Mesenchymal stem cell (in vitro differentiated cells and primary cell): ENCODE measurements at regions not wholly inside any gene's neighbourhood (a gene's known extent, or its start where the extent isn't known, plus 50 kb on each side); places are given as distances from the start of the nearest gene placed in this dataset.

ENCODE experiments used
- DNase-seq: peaks from one replicate; pipeline ENCODE4 v3.0.0-alpha.2; 2013
- H2AFZ ChIP-seq: one replicate; pipeline ENCODE4 v1.6.1; 2013; ENCODE audit warnings: low read depth, mild to moderate bottlenecking, control low read depth, inconsistent platforms, low read length, moderate library complexity
- H2AK5ac ChIP-seq: 2 replicates; pipeline ENCODE4 v1.6.1; 2013; ENCODE audit warnings: low read length, moderate library complexity, mild to moderate bottlenecking, inconsistent platforms; ENCODE audit not compliant: severe bottlenecking
- H2BK120ac ChIP-seq: one replicate; pipeline ENCODE4 v1.6.1; 2013; ENCODE audit warnings: low read depth, mild to moderate bottlenecking, inconsistent platforms, low read length, moderate library complexity
- H2BK12ac ChIP-seq, 2 experiments: one replicate each; pipeline ENCODE4 v1.6.1; 2013; ENCODE audit warnings: inconsistent platforms in 2 of 2, low read length in 2 of 2, mild to moderate bottlenecking in 2 of 2, moderate library complexity in 2 of 2, control low read depth in 1 of 2
- H2BK15ac ChIP-seq: one replicate; pipeline ENCODE4 v1.6.1; 2013; ENCODE audit warnings: mild to moderate bottlenecking, low read depth, inconsistent platforms; ENCODE audit not compliant: poor library complexity, severe bottlenecking
- H2BK5ac ChIP-seq: 2 replicates; pipeline ENCODE4 v1.6.1; 2013; ENCODE audit warnings: low read depth, mild to moderate bottlenecking, low read length, control low read depth, inconsistent platforms; ENCODE audit not compliant: poor library complexity, severe bottlenecking
- H3K14ac ChIP-seq, 2 experiments: one replicate each; pipeline ENCODE4 v1.6.1; 2013; ENCODE audit warnings: inconsistent platforms in 2 of 2, low read length in 2 of 2, control low read depth in 1 of 2, mild to moderate bottlenecking in 1 of 2, moderate library complexity in 1 of 2
- H3K18ac ChIP-seq, 2 experiments: one replicate each; pipeline ENCODE4 v1.6.1; 2013; ENCODE audit warnings: inconsistent platforms in 2 of 2, low read length in 2 of 2, control low read depth in 1 of 2, low read depth in 1 of 2, mild to moderate bottlenecking in 1 of 2
- H3K23ac ChIP-seq, 2 experiments: one replicate each; pipeline ENCODE4 v1.6.1; 2013; ENCODE audit warnings: inconsistent platforms in 2 of 2, low read length in 2 of 2, mild to moderate bottlenecking in 2 of 2, moderate library complexity in 2 of 2, control low read depth in 1 of 2
- H3K27ac ChIP-seq: 2 replicates; pipeline ENCODE4 v1.5.1; 2013; ENCODE audit warnings: mild to moderate bottlenecking, moderate library complexity, low read length, control low read depth, inconsistent platforms; ENCODE audit not compliant: poor library complexity, severe bottlenecking
- H3K27me3 ChIP-seq, 2 experiments: 2 replicates each; pipeline versions ENCODE4 v1.6.1 to v1.7.0; 2013; ENCODE audit warnings: low read length in 2 of 2, mild to moderate bottlenecking in 2 of 2, moderate library complexity in 2 of 2, control low read depth in 1 of 2, inconsistent platforms in 1 of 2; ENCODE audit not compliant: control insufficient read depth in 1 of 2, insufficient read depth in 1 of 2
- H3K36me3 ChIP-seq, 2 experiments: 2 replicates each; pipeline versions ENCODE4 v1.6.1 to v1.7.0; 2013; ENCODE audit warnings: low read length in 2 of 2, control low read depth in 1 of 2, inconsistent platforms in 1 of 2, low read depth in 1 of 2, mild to moderate bottlenecking in 1 of 2; ENCODE audit not compliant: insufficient read depth in 2 of 2, control insufficient read depth in 1 of 2
- H3K4ac ChIP-seq, 2 experiments: one replicate each; pipeline ENCODE4 v1.6.1; 2013; ENCODE audit warnings: inconsistent platforms in 2 of 2, low read length in 2 of 2, mild to moderate bottlenecking in 2 of 2, moderate library complexity in 2 of 2, control low read depth in 1 of 2, low read depth in 1 of 2
- H3K4me1 ChIP-seq: 2 replicates; pipeline ENCODE4 v1.6.1; 2013; ENCODE audit warnings: low read depth, low read length, control low read depth; ENCODE audit not compliant: control insufficient read depth, insufficient read depth
- H3K4me2 ChIP-seq: 2 replicates; pipeline ENCODE4 v1.6.1; 2013; ENCODE audit warnings: low read length, mild to moderate bottlenecking, inconsistent platforms; ENCODE audit not compliant: poor library complexity, severe bottlenecking
- H3K4me3 ChIP-seq, 2 experiments: 2 replicates each; pipeline versions ENCODE4 v1.5.1 to v1.7.0; 2013; ENCODE audit warnings: low read length in 2 of 2, mild to moderate bottlenecking in 2 of 2, control low read depth in 1 of 2, low read depth in 1 of 2; ENCODE audit not compliant: insufficient read depth in 1 of 2
- H3K79me1 ChIP-seq: replicated peaks from 2 replicates; pipeline ENCODE4 v1.6.1; 2013; ENCODE audit warnings: mild to moderate bottlenecking, control low read depth, low read length, inconsistent platforms; ENCODE audit not compliant: poor library complexity, severe bottlenecking
- H3K9ac ChIP-seq: 2 replicates; pipeline ENCODE4 v1.7.0; 2013; ENCODE audit warnings: mild to moderate bottlenecking, low read length, moderate library complexity
- H3K9me3 ChIP-seq: 2 replicates; pipeline ENCODE4 v1.7.0; 2013; ENCODE audit warnings: mild to moderate bottlenecking, low read length; ENCODE audit not compliant: control insufficient read depth
- H4K8ac ChIP-seq: one replicate; pipeline ENCODE4 v1.6.1; 2013; ENCODE audit warnings: inconsistent platforms, mild to moderate bottlenecking, low read length, moderate library complexity
- H4K91ac ChIP-seq: one replicate; pipeline ENCODE4 v1.6.1; 2013; ENCODE audit warnings: mild to moderate bottlenecking, low read length, inconsistent platforms
- WGBS: methylation state at CpG from one replicate; pipeline ENCODE4 v1.1.7; 2013; ENCODE audit warnings: mixed read lengths; 5-methylcytosine and 5-hydroxymethylcytosine counted together

DNA sequence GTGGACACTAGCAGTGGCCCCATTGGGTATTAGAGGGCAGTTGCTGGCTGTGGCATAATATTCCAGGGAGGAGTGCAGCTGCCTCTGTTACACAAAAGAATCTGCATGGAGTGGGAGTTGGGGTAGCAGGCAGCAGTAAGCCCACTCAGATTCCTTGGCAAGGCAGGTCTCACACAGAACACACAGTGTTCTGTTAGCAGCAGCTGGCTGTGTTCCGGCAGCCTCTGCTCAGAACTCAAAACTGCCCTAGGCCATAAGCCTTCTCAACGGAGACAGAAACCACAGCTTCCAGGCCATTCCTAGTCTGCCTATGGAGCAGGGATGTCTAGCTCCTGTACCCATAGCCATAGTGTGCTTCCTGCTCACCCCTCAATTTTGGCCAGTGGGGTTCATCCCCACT is 1085.4 kb downstream of the SLC6A15 start:
- Histone ChIP-seq H3K9me3 (no peaks in the 10 kb centered on the region), H3K36me3 (no peaks in the 10 kb centered on the region), H4K91ac (no peak overlapping the region), H3K23ac (no peak overlapping the region), H4K8ac (no peak overlapping the region), H3K4me2 (no peak overlapping the region), H3K27ac (no peak overlapping the region), H2BK5ac (no peak overlapping the region), H3K9ac (no peak overlapping the region), H3K14ac (no peak overlapping the region), H3K18ac (no peak overlapping the region), H2BK12ac (no peak overlapping the region), H3K4ac (no peak overlapping the region), H2BK120ac (no peak overlapping the region), H2BK15ac (no peak overlapping the region), H3K4me3 (no peak overlapping the region), H2AFZ (no peak overlapping the region), H3K4me1 (peaks cover 4% of the 10 kb centered on the region), H2AK5ac (no peak overlapping the region), H3K27me3 (no peaks in the 10 kb centered on the region), H3K79me1 (no peaks in the 10 kb centered on the region)
- DNase-seq: no peak
- 70% methylated on average over 2 of the region's 2 CpGs for WGBS

DNA sequence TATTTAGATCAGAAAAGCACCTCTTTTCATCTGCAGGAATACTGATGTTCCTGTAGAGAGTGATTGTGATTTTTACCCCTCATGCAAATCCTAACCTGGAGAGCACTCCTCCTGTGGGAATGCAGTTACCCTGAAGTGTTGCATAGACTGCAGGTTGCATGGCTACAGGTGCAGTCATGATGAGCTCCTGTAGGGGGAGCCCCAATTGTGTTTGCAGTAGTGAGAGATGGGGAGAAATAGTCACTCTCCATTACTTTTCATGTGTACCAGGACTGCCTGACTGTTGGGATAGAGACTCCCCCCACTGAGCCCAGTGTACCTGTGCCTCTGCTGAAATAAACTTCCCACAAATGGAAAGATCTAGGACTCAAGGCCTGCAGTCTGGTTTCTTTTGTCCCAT is 1086.5 kb downstream of the SLC6A15 start:
- H3K4me3 ChIP-seq: no peak overlapping the region
- H3K23ac ChIP-seq: no peak overlapping the region

DNA sequence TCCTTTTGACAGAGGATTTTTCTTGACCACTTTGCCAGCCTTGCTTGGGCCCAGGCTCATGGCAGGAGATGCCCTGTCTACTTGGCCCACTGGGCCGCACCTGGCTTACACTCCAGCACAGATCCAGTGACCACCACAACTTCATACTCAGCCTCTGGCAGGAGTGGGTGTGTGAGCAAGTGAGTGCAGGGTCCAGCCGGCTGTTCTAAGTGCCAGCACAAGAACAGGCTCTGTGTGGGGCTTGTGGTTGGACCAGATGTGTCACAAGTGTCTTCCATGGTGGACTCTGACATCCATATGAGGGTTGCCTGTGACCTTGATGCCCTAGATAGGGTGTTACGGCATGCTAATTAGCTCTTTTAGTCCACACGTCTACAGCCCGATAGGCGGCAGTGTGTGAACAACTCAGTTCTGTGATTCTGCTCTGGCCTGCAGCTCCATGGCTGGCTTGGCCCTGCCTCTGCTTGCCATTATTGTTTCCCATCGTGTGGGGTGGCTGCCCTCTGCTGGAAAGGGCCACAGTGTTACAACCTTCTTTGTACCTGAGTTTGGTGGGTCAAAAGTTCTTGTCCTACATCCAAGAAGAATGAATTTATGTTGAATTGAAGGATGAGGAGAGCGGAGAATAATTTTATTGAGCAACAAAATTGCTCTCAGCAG is 1089.1 kb downstream of the SLC6A15 start:
- no peak overlapping the region for H3K4ac ChIP-seq
- peaks cover 4% of the 10 kb centered on the region for H3K4me1 ChIP-seq
- no peak overlapping the region for H2AK5ac ChIP-seq
- no peaks in the 10 kb centered on the region for H3K79me1 ChIP-seq
- no peaks in the 10 kb centered on the region for H3K9me3 ChIP-seq
- peak overlapping the region; percentile 27 for H4K91ac ChIP-seq
- H2BK5ac ChIP-seq: no peak overlapping the region
- no peak overlapping the region for H2AFZ ChIP-seq
- no peak overlapping the region for H3K9ac ChIP-seq
- H2BK12ac ChIP-seq: no peak overlapping the region
- H3K36me3 ChIP-seq: no peaks in the 10 kb centered on the region
- H3K27me3 ChIP-seq: no peaks in the 10 kb centered on the region
- H3K27ac ChIP-seq: no peak overlapping the region
- H3K4me3 ChIP-seq: no peak overlapping the region
- peak; percentile 42 for DNase-seq
- no peak overlapping the region for H4K8ac ChIP-seq
- 30% methylated on average over 7 of the region's 8 CpGs for WGBS
- H3K18ac ChIP-seq: no peak overlapping the region
- no peak overlapping the region for H3K23ac ChIP-seq
- no peak overlapping the region for H2BK120ac ChIP-seq
- H3K4me2 ChIP-seq: no peak overlapping the region
- no peak overlapping the region for H3K14ac ChIP-seq
- no peak overlapping the region for H2BK15ac ChIP-seq

More for the DNA sequence above, 1086.5 kb downstream of the SLC6A15 start:
- H3K27me3 ChIP-seq: no peaks in the 10 kb centered on the region
- H2BK15ac ChIP-seq: no peak overlapping the region
- peak; percentile 40 for DNase-seq
- no peak overlapping the region for H4K8ac ChIP-seq
- H3K79me1 ChIP-seq: no peaks in the 10 kb centered on the region
- H2AFZ ChIP-seq: no peak overlapping the region
- no peak overlapping the region for H2BK120ac ChIP-seq
- peaks cover 4% of the 10 kb centered on the region for H3K4me1 ChIP-seq
- H3K14ac ChIP-seq: no peak overlapping the region
- H2AK5ac ChIP-seq: no peak overlapping the region
- H4K91ac ChIP-seq: no peak overlapping the region
- no peak overlapping the region for H2BK5ac ChIP-seq
- no peak overlapping the region for H3K4ac ChIP-seq
- H3K18ac ChIP-seq: no peak overlapping the region
- H3K9ac ChIP-seq: no peak overlapping the region
- no peak overlapping the region for H2BK12ac ChIP-seq
- H3K36me3 ChIP-seq: no peaks in the 10 kb centered on the region
- H3K27ac ChIP-seq: no peak overlapping the region
- H3K4me2 ChIP-seq: no peak overlapping the region
- H3K9me3 ChIP-seq: no peaks in the 10 kb centered on the region

DNA sequence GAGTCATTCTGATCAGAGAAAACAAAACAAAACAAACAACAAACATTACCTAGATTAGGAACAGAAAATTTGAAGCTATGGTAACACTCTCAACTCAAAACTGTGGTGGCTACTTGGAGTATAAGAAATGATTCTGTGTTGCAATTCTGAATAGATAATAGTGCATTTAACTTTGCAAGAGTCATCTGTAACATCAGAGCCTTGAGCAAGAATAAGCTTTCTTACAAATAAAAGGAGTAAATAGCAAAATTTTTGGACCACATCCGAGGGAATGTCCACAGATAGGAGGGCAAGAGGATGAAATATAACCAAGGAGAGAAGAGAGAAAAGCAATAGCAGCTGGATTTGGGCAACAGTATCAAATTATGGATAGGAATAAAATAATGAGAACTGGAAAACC is 1090.6 kb downstream of the SLC6A15 start:
- 68% methylated on average over 1 of the region's 1 CpG for WGBS
- no peak overlapping the region for H2BK12ac ChIP-seq

More for the DNA sequence above, 1090.6 kb downstream of the SLC6A15 start:
- Histone ChIP-seq H3K4ac (no peak overlapping the region), H3K9ac (no peak overlapping the region), H3K14ac (no peak overlapping the region), H3K79me1 (no peaks in the 10 kb centered on the region), H2AFZ (no peak overlapping the region), H4K8ac (no peak overlapping the region), H3K27ac (no peak overlapping the region), H4K91ac (no peak overlapping the region), H3K18ac (no peak overlapping the region), H2AK5ac (no peak overlapping the region), H3K23ac (no peak overlapping the region), H3K9me3 (no peaks in the 10 kb centered on the region), H2BK120ac (no peak overlapping the region), H3K27me3 (no peaks in the 10 kb centered on the region), H2BK5ac (no peak overlapping the region), H3K4me2 (no peak overlapping the region), H2BK15ac (no peak overlapping the region), H3K36me3 (no peaks in the 10 kb centered on the region), H3K4me3 (no peak overlapping the region), H3K4me1 (peaks cover 4% of the 10 kb centered on the region)
- DNase-seq: no peak
